HFF-Myc (cell line): ENCODE measurements at regions not wholly inside any gene's neighbourhood (a gene's known extent, or its start where the extent isn't known, plus 50 kb on each side); places are given as distances from the start of the nearest gene placed in this dataset.

Experiments used
- DNase-seq: peaks from one replicate; pipeline ENCODE4 v3.0.0-alpha.2; 2011; ENCODE audit warnings: low read depth; ENCODE audit errors: extremely low read depth
- H3K4me3 ChIP-seq: replicated peaks from 2 replicates; pipeline ENCODE4 v1.5.1; 2011; ENCODE audit warnings: low read depth, mild to moderate bottlenecking, control low read depth, low read length
- CTCF ChIP-seq: IDR thresholded peaks from 2 replicates; pipeline ENCODE4 v1.5.1; 2012; ENCODE audit warnings: mild to moderate bottlenecking, low read depth, low read length, control low read depth; ENCODE audit errors: missing control alignments

GRCh38 chr20:20888936-20889335 lies 176.5 kb upstream of the RALGAPA2 start:
- no peak overlapping the region for H3K4me3 ChIP-seq
- DNase-seq: no peak
- TF ChIP-seq CTCF: no peak

GRCh38 chr20:20888266-20888656 lies 175.8 kb upstream of the RALGAPA2 start:
- no peak for TF ChIP-seq CTCF
- no peak for DNase-seq
- no peak overlapping the region for H3K4me3 ChIP-seq

DNA sequence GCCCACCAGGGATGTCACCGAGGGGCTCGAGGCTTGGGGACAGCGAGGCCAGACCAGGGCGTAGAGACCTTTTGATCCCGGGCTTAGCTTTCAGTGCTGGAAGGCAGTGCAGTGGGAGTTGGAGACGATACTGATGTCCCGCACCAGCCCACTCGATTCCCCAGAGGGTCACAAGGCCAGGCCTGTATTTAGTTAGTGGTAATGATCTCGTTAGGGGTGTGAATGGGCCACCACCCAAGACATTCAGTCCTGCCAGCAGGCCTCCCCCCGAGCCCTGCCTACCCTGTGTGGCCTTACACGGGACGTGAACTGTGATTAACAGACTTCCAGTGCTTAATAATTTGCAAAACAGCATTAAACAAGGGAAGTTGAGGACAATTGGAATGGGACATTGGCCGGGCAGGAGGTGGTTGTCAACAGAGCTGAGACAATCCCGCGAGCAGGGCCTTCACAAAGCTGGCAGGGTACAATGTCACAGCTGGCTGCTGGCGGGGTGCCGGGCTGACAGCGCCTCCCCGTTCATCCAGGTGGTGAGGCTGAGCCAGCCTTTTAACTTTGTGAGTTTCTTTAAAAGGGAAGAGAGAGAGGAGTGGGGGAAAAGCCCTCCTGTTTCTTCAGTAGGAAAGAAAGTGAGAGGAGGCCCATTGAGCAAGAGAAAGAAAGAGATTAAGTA lies 175.3 kb upstream of the RALGAPA2 start:
- DNase-seq: no peak
- TF ChIP-seq CTCF: no peak
- H3K4me3 ChIP-seq: no peak overlapping the region

DNA sequence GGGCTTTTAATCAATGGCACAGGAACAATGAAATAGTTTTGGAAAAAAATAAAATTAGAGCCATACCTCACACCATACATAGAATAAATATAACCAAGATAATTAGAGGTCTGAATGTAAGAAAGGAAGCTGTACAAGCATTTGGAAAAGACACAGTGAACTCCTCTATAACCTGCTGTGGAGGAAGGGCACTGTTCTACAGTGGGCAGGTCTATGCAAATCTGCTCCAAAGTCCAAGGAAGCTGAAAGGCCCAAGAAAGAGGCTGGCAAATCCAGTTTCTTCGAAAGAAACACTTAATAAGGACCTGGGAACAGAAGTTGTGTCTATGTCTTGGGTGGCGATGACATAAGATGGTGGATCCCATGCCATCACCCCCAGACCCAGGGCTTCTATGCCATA lies 169.4 kb upstream of the RALGAPA2 start:
- no peak for TF ChIP-seq CTCF
- no peak for DNase-seq

DNA sequence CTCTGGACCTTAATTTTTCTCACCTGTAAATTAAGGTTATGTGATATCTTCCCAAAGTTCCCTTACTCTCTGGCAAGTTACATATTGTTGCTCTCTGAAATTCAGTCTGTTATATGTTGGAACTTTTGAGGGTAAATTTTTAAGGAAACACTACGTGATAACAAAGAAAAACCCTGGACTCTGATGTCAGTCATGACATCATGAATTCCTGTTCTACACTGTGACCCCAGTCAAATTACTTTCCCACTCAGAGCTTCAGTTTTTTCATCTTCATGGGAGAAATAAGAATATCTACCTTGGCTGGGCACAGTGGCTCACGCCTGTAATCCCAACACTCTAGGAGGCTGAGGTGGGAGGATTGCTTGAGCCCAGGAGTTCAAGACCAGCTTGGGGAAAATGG lies 164.6 kb upstream of the RALGAPA2 start:
- H3K4me3 ChIP-seq: no peak overlapping the region
- no peak for DNase-seq
- TF ChIP-seq CTCF: no peak

More for the DNA sequence above, 169.4 kb upstream of the RALGAPA2 start:
- no peak overlapping the region for H3K4me3 ChIP-seq

GRCh38 chr20:20875716-20876115 lies 163.3 kb upstream of the RALGAPA2 start:
- H3K4me3 ChIP-seq: no peak overlapping the region
- DNase-seq: no peak
- TF ChIP-seq CTCF: no peak

- no peak for TF ChIP-seq CTCF
- DNase-seq: no peak
- no peak overlapping the region for H3K4me3 ChIP-seq
These were observed 160.0 kb upstream of the RALGAPA2 start for GRCh38 chr20:20872428-20872827.
